HG03066 (cell line): ENCODE measurements at regions not wholly inside any gene's neighbourhood (a gene's known extent, or its start where the extent isn't known, plus 50 kb on each side); places are given as distances from the start of the nearest gene placed in this dataset.

Source experiments
- ATAC-seq: cut with Tn5 transposase; IDR thresholded peaks from one replicate; pipeline ENCODE4 v1.9.1; 2021; ENCODE audit warnings: low read depth; ENCODE audit not compliant: unreplicated experiment

DNA sequence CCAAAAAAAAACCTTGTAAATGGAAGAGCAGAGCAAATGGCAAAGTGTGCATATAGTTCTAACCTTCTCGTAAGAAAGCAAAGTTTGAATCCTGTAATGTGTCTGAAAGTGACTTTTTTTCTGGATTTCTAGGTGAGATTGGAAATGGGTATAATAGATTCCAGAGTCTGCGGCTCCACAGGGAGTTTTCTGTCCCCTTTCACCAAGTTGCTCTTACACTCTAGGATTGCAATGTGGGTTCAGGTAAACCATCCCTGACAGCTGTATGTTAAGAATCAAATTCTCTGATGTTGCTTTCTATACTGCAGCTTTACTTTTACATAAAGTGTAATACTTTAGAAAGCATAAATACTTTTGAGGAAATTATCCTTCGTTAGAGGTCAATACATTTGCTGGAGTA is 260.1 kb downstream of the PRL start:
- peak; percentile 26 for ATAC-seq

DNA sequence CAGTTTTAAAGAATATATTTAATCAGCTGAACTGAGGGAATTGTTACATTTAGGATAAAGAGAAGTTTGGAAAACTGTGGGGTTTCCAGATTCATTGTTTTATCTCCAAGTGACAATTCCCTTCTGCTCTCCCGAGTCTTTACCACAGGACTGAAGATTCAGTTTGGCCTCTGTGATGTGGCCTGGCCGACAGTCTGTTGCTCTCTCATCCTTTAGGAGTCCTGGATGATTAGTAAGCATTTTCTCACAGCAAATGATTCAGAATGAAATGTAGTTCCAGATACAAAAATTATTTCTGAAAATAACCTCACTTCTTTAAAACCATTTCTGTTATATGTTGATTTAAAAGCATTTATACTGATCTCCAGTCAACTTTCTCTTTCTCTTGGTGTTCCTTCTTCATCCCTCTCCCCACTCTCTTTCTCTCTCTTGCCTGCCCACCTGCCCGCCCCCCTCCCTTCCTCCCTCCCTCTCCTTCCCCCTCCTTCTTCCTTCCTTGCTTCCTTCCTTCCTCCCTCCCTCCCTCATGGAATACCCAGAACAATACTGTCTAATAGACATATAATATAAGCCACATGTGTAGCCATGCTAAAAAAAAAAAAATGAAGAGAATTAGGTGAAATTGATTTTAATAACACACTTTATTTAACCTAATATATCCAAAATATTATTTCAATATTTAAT is 254.9 kb downstream of the PRL start:
- no peak for ATAC-seq

DNA sequence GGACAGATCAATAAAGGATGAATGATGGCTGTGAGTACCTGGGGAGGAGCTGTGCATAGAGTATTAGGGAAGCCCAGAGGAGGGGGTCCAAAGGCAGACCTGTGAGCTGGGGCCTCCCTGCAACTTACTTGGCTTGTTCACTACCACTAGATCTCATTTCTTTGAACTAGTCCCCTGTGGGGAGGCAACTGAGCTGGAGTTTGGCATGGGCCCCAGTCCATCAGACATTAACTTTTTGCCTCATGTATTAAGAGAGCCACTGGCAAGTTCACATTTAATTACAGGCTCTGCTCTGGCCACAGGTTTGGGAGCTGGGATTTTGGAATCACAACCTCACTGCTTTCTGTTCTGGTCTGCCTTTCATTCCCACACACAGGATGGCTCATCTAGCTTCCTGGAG is 254.1 kb downstream of the PRL start:
- no peak for ATAC-seq

DNA sequence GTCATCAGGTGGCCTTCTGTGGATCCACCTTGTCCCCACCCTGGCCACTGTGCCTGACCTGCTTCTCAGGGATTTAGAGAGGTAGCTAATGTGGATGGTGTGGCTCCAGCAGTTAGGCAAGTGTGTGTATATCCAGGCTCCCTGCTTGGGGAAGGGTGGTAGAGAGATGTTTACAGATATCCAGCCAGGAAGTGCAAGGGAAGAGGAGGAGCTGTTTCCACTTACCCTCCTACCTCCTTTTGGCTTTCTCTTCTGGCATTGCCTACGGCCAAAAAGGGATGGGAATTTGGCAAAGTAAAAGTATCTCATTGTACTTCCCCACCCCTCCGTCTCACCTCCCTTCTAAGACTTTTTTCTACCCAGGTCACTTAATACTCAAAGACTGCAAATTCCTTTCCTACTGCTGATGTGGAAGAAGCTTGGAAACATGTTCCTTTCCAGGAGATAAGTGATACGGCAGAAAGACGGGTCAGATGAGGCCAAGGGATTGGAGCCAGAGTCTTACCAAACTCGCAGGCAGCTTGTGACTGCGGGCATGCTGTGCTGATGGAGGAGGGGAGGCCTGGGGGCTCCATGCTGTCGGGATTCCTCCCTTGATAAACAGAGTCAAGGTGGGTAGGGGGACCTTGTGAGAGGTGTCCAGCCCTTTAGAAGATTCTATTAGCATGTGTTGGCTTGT is 253.4 kb downstream of the PRL start:
- ATAC-seq = no peak

DNA sequence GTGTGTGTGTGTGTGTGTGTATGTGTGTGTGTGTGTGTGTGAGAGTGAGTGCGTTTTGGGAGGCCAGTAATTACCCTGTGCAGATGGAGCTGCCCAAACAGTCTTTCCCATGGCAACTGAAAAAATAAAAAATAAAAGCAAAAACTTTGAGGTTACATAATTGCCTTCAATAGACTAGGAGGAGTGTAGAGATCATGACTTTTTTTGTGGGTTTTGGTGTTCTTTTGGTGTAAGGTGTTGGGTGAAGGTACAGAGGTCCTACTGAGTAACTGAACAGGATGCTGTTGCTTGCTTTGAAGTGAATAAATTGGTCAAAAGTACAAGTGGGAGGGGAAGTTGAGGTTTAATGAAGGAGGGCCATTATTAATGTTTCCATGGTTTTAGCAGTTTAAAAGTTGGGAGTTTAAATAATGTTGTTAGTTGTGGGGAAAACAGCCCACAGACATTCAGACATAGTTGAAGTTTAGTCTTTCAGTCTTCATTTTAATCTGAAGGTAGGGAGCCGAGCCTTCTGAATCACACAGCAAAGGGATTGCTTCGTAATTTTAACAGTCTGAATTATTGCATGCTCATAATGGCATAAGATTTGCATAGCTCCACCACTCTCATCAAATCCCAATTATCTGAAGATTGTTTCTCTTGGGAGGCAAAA is 251.4 kb downstream of the PRL start:
- ATAC-seq = no peak

DNA sequence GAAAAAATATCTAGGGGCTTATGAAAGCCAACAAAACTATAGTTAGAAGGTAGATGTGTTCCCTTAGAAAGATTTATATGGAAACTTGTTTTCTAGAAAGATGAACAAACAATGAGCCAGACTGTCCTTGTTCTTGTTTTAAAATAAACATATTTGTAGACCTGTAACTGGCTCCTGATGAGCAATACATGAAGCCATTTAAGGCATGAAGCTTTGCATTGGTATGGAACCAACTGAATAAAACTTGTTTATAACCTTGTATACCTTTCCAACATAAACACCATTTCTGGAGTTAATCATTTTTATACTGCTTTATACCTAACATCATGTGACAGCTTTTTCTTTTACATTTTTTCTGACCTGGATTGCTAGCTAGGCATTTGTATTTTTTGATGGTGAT is 247.8 kb downstream of the PRL start:
- no peak for ATAC-seq

DNA sequence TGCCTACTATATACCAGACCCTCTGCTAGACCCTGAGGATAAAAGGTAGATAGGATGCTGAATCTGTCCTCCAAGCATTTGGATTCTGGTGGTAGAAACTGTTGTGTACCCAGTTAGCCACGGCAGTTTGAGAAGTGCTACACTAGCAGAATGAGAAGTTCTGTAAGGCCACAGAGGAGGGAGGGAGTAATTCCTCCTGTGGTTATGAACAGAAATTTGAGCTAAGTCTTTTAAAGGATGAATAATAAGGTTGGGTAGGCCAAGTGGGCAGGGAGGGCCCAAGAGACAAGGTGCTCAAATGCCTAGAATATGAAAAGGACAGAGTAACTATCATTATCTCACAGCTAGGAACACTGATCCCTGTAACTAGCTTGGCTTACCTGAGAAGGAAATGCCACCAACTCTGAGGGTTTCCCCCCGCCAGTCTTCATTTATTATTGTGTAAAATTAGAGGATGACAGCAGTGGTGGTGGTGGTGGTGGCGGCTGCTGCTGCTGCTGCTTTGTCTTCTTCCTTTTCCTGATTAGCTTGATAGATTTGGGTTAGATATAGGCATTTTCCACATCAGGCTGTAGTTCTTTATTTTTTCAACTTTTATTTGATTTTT is 243.3 kb downstream of the PRL start:
- ATAC-seq = no peak

DNA sequence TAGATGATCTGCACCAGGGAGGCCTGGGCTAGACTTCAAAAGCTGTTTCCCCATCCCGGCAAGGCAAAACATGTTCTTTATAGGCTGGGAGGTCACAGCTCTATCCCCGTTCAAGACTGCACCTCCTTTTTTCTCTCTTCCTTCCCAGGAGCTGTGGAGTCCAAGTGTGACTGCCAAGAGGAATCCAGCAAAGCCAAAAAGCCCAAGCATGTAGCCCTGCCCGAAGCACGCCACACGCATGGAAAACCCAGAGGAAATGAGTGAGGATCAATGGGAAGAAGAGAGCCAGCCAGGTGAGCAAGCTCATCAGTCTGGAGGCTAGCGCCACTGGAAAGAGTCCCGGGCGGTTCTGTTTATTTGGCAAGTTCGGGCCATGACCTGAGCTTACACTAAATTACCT is 240.4 kb downstream of the PRL start:
- ATAC-seq = no peak

DNA sequence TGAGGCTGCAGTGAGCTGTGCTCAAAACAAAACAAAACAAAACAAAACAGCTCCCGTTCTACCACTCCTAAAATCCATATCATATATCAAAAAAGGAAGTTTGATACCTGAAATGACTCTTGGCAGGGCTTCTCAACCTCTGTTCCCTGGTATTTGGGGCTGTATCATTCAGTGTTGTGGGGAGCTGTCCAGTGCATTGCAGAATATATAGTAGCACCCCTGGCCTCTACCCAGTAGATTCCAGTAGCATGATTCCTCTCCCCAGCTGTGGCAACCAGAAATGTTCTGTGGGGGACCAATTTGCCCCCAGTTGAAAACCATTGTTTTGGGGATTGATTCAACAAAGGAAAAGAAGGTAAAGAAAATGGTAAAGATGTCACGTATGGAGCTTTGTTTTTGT is 238.9 kb downstream of the PRL start:
- no peak for ATAC-seq

DNA sequence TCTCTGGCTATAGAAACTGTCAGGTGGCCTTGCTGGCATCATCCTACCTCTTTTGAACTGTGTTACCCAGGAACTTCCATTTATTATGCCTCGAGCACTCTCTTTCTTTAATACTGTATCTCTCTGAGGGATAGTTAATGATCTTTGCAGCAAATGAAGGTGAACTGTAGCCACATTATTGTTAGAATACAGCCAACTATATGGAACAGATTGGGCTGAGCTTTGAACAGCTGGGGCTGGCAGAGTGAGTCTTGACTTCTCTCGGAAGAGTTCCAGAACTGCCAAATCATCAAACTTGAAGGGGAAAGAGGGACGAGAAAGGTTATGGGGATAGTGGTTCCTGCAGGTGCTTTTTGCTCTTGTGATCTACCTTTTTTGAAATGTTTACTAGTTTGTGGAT is 237.7 kb downstream of the PRL start:
- no peak for ATAC-seq

DNA sequence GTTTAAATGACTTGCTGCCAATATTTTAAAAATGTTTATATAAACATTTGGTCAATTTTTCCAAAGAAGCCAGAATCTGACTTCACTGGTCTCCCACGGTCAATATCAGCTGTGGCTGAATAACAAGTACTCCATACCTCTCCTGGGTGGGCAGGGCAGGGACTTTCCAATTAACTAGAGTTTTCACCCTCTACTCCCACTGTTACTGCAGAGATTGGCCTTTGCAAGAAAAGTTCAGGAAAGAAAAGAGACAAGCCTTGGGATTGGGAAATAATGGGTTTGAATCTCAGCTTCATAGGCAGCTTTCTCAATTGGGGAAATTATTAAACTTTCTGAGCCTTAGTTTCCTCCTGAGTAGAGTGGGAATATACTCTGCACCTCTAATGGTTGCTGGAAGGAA is 236.9 kb downstream of the PRL start:
- no peak for ATAC-seq

DNA sequence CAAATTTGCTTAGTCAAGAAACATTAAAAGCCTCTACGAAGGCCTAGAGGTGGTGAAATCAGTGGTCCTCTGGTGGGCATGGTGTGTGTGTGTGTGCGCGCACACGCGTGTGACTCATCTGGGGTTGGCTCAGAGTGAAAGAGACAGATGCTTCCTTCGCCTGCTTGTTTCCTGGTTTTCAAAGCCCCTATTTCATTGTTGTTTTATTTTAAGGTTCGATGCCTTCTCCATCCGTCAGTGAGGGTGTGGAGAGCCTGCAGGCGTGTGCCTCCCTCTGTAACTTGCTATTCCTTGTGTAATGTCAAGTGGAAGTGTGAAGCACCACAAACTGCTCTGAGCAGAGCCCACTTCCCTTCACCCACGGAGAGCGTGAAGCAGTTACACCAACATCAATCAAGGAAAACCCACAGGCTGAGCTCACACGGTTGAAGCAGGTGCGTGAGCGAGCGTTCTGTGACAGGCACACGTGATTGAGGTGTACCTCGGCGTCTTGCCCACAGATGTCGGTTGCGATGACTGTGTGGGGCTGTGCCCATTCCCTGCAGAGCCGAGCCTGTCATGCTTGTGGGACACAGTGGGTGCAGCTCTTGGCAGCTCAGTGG is 233.9 kb downstream of the PRL start:
- ATAC-seq = peak; percentile 70

DNA sequence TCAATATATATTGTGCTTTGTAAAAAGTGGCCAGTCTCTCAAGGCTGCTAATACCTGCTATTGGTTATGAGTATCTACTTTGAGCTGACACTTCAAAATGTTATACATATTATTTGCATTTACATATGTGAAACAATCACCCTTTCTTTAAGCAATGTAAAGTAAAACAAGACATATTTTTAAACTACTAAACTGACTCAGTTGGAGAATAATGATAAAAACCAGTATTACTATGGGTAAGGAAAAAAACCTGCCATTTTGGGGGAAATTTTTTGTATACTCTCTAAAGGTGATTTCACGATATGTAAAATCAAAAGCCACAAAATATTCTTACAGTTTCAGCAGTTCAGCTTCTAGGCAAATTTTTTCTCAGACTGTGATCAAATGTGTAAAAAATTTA is 232.3 kb downstream of the PRL start:
- ATAC-seq = no peak

DNA sequence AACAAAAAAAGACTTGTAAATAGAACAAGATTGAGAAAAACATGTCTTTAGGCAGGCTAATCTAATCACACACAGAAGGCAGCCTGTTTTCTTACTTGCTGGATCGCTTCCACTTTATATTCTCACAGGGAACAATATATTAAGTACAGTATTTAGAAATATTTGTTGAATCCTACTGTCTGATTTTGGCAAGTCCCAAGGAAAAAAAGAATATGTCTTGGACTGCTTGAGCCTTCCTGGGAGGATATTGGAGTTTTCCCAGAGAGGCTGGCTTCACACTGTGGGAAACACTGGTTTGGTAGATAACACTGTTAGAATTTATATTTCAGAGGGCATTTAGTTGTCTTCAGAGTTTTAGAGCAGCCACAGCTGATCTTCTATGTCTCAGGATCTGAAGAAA is 229.7 kb downstream of the PRL start:
- ATAC-seq = no peak

DNA sequence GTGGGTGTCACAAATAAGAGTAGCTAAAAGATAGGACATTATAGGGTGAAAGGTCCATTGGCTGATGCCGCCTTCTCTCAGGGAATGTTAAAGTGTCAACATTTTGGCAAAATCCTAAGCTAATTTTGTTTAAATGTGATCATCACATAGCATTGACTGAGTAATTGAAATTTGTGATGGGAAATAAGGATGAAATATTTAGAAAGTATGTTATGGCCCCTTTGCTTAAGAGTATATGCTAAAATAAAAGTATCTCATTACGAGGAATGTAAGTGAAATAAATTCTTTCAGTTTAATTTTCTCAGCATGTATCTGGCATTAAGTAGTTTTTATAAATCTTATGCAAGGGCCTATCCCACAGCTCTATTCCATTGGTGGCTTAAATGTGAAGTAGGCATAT is 229.2 kb downstream of the PRL start:
- ATAC-seq = no peak

DNA sequence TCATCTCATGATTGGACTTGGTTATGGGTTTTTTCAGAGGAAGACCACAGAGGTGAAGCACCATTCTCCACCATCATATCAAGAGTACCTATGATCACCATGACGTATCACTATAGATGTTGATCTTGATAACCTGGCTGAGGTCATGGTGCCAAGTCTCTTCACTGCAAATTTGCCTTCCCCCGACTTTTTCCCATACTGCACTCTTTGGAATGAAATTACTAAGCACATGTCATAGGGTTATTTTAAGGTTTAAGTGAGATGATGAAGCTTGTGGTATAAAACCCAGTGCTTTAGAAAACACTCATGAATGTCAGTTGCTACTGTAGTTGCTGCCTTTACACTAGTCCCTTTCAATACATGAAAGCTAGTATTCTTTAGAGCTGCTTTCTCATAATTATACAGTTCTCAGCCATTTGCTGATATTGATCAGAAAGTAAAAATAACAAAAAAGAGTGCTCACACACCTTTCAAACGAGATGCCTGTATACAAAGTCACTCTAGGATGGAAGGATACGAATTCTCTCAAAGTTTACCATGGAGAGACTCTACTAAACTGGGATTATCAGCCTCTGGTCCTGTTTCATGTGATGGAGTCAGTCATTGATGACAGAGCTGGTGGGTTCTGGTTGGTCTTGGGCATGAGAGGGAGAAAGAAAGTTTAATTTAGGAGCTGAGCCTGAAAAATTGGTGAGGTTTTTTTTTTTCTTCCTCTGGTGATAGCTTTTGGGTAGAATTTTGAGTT is 228.1 kb downstream of the PRL start:
- no peak for ATAC-seq

DNA sequence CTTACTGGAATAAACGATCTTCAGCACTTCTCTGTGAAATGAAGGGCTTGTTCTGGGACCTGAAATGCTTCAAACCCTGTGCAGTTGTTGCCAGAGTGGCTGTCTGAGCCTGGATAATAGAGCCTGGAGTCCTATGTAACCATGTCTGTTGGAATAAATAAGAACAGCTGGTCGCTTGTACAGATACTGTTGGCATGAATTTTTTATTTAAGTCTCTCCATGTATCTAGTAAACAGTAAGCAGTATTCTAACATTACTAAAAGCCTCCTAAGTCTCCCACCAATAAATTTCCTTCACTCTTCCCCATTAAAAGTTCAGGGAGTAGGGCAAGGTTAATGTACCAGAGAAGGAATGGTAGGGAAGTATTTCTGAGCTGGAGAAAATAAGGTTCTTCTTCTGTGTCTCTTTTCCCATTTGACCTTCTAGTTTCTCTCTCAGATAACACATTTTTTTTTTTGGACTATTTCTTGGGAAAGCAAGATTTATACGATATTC is 227.5 kb downstream of the PRL start:
- ATAC-seq = no peak

DNA sequence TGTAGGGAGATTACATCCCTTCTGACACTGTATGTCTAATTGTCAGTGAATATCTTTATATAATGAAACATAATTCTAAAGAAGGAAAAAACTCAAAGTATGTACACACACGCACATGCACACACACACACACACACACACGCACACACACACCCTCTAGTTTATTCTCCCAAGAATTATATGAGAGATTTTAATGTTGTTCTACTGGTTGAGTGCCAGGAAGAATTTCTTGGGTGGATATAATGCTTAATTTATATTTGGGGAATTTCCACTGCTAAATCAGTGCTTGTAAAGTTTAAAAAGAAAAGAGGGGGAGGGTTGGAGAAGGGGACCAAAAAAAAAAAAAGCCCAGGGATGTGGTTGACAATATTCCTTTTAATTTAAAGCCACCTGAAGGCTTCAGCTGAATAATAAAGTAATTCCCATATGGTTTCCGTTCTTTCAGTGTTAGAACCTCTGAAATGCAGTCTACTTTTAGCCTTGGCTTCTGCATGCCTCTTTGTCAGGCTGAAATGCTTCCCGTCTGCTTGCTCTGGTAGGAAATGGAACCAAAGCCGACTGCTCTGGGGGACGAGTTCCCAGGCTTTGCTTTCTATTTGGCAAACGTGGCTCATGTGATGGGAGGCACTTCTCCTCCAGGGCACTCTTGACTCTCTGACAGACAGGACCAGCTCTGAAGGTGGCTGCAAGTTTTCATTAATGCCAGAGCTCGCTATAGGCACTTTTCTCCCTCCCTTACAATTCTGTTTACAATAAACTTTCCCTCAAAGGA is 225.4 kb downstream of the PRL start:
- no peak for ATAC-seq

DNA sequence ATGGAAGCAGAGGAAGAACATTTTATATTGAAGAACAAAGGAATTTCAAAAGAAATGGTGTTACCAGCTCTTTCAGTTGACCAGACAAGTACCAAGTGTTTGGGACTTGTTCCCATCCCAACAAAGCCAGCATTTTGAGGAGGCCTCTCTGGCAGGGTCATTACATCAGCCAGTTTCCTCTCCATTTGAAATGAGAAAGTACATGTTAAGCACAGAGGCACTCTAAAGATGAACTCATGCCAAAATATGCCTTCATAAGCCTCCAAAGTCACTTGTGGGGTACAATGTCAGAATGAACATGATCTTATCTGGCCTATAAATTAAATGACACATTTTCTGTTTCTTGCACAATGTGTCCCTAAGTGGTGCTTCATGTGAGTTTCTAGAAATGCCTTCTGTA is 223.9 kb downstream of the PRL start:
- ATAC-seq = no peak
